H1 (cell line): ENCODE measurements at regions not wholly inside any gene's neighbourhood (a gene's known extent, or its start where the extent isn't known, plus 50 kb on each side); places are given as distances from the start of the nearest gene placed in this dataset.

ENCODE experiments used
- BRCA1 ChIP-seq: IDR thresholded peaks from 2 replicates; pipeline ENCODE4 v1.6.1; 2012; ENCODE audit warnings: low read depth, low read length, improper control_type of control experiment
- CBX5 ChIP-seq: fragments of 300-800, 300-1000 bp; sonication (generic); IDR thresholded peaks from 2 replicates; pipeline ENCODE4 v1.7.1; 2016; ENCODE audit warnings: antibody characterized with exemption, low read length, low read depth
- CHD1 ChIP-seq: IDR thresholded peaks from 2 replicates; pipeline ENCODE4 v1.6.1; 2012; ENCODE audit warnings: low read depth, low read length, improper control_type of control experiment
- CHD7 ChIP-seq: fragments of 300-600 bp; sonication (generic); IDR thresholded peaks from 2 replicates; pipeline ENCODE4 v1.7.1; 2012; ENCODE audit warnings: low read length, moderate library complexity, mild to moderate bottlenecking, inconsistent platforms; ENCODE audit not compliant: insufficient replicate concordance
- SP4 ChIP-seq: IDR thresholded peaks from 2 replicates; pipeline ENCODE4 v1.6.1; 2012; ENCODE audit warnings: low read length, inconsistent platforms
- TAF7 ChIP-seq: optimal IDR thresholded peaks from 2 replicates; pipeline ENCODE3; 2011; ENCODE audit warnings: low read depth, mild to moderate bottlenecking, inconsistent platforms, low read length, moderate library complexity, borderline replicate concordance
- TF ChIP-seq, protein P1 (sequence below): IDR thresholded peaks from 2 replicates; pipeline ENCODE4 v1.6.1; 2011; ENCODE audit warnings: low read length, improper control_type of control experiment
- TF ChIP-seq, protein P2 (sequence below), 3 experiments: IDR thresholded peaks; 1 replicate in 2 of 3; 2 replicates in 1 of 3; pipeline versions ENCODE4 v1.5.1 to v1.6.1; 2011; ENCODE audit warnings: low read length in 3 of 3, mild to moderate bottlenecking in 3 of 3, inconsistent platforms in 2 of 3, low read depth in 1 of 3, moderate library complexity in 1 of 3; ENCODE audit not compliant: insufficient read depth in 1 of 3; ENCODE audit errors: control extremely low read depth in 1 of 3

GRCh38 chrX:140317462-140317861 is 187.4 kb downstream of the SOX3 start (continued):
- TF ChIP-seq CHD7 (no peak), BRCA1 (no peak), TAF7 (no peak), CHD1 (no peak), CBX5 (no peak), SP4 (no peak)
- TF ChIP-seq, protein P1, sequence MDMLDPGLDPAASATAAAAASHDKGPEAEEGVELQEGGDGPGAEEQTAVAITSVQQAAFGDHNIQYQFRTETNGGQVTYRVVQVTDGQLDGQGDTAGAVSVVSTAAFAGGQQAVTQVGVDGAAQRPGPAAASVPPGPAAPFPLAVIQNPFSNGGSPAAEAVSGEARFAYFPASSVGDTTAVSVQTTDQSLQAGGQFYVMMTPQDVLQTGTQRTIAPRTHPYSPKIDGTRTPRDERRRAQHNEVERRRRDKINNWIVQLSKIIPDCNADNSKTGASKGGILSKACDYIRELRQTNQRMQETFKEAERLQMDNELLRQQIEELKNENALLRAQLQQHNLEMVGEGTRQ, result no peak
- TF ChIP-seq, protein P2, sequence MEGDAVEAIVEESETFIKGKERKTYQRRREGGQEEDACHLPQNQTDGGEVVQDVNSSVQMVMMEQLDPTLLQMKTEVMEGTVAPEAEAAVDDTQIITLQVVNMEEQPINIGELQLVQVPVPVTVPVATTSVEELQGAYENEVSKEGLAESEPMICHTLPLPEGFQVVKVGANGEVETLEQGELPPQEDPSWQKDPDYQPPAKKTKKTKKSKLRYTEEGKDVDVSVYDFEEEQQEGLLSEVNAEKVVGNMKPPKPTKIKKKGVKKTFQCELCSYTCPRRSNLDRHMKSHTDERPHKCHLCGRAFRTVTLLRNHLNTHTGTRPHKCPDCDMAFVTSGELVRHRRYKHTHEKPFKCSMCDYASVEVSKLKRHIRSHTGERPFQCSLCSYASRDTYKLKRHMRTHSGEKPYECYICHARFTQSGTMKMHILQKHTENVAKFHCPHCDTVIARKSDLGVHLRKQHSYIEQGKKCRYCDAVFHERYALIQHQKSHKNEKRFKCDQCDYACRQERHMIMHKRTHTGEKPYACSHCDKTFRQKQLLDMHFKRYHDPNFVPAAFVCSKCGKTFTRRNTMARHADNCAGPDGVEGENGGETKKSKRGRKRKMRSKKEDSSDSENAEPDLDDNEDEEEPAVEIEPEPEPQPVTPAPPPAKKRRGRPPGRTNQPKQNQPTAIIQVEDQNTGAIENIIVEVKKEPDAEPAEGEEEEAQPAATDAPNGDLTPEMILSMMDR (IDR thresholded peaks at IDR 0.05; ENCODE audit: control extremely low read depth in 1 of 3, insufficient read depth in 1 of 3, low read depth in 1 of 3, low read length in 3 of 3), result peak in 1 of 3 experiments; percentile 6; a peak in 1 of 4 replicates
